Urinary bladder (tissue), 3 donors: ENCODE measurements at regions not wholly inside any gene's neighbourhood (a gene's known extent, or its start where the extent isn't known, plus 50 kb on each side); places are given as distances from the start of the nearest gene placed in this dataset.
"Not testable (repeated sequence)": the region's sequence is repeated elsewhere in the genome, so short reads cannot be mapped to it uniquely, and the experiment has no call there.

Experiments used
- DNase-seq: peaks from one replicate; pipeline ENCODE4 v3.0.0-alpha.2; 2015; ENCODE audit errors: extremely low spot score
- H3K27ac ChIP-seq: one replicate; pipeline ENCODE4 v1.5.1; 2013; ENCODE audit warnings: low read depth, mild to moderate bottlenecking, moderate library complexity
- H3K36me3 ChIP-seq: one replicate; pipeline ENCODE4 v1.6.1; 2013; ENCODE audit warnings: mild to moderate bottlenecking, moderate library complexity; ENCODE audit not compliant: insufficient read depth
- H3K4me1 ChIP-seq: one replicate; pipeline ENCODE4 v1.6.1; 2013; ENCODE audit warnings: mild to moderate bottlenecking, moderate library complexity; ENCODE audit not compliant: insufficient read depth
- H3K4me3 ChIP-seq: one replicate; pipeline ENCODE4 v1.5.1; 2013; ENCODE audit warnings: low read depth, low read length
- WGBS: extraction: QIAGEN DNeasy Blood & Tissue Kit; methylation state at CpG from one replicate; pipeline ENCODE4 v1.1.7; 2013; 5-methylcytosine and 5-hydroxymethylcytosine counted together
- donor health status: healthy with polysubstance abuse.
- donor health status: healthy.

GRCh38 chr2:35463805-35464596 lies 891.6 kb upstream of the CRIM1 start:
- no peak overlapping the region for H3K27ac ChIP-seq
- WGBS: 88% methylated on average over 6 of the region's 6 CpGs
- no peak overlapping the region for H3K4me3 ChIP-seq
- H3K36me3 ChIP-seq: no peaks in the 10 kb centered on the region
- no peaks in the 10 kb centered on the region for H3K4me1 ChIP-seq
- DNase-seq: no peak

- DNase-seq: no peak
- H3K4me3 ChIP-seq: no peak overlapping the region
- H3K4me1 ChIP-seq: no peaks in the 10 kb centered on the region
- H3K36me3 ChIP-seq: no peaks in the 10 kb centered on the region
- no peak overlapping the region for H3K27ac ChIP-seq
- 65% methylated on average over 5 of the region's 5 CpGs for WGBS
These were observed 893.2 kb upstream of the CRIM1 start for GRCh38 chr2:35462226-35462998.

GRCh38 chr2:35461406-35461805 lies 894.2 kb upstream of the CRIM1 start:
- no peak overlapping the region for H3K27ac ChIP-seq
- DNase-seq: no peak
- no peak overlapping the region for H3K4me3 ChIP-seq
- H3K4me1 ChIP-seq: no peaks in the 10 kb centered on the region
- no peaks in the 10 kb centered on the region for H3K36me3 ChIP-seq

- no peaks in the 10 kb centered on the region for H3K4me1 ChIP-seq
- H3K36me3 ChIP-seq: no peaks in the 10 kb centered on the region
- DNase-seq: no peak
- 95% methylated on average over 3 of the region's 3 CpGs for WGBS
- H3K27ac ChIP-seq: no peak overlapping the region
- no peak overlapping the region for H3K4me3 ChIP-seq
These were observed 900.5 kb upstream of the CRIM1 start for GRCh38 chr2:35454966-35455638.

- no peaks in the 10 kb centered on the region for H3K4me1 ChIP-seq
- no peaks in the 10 kb centered on the region for H3K36me3 ChIP-seq
- H3K27ac ChIP-seq: no peak overlapping the region
- DNase-seq: no peak
- H3K4me3 ChIP-seq: no peak overlapping the region
These were observed 907.8 kb upstream of the CRIM1 start for GRCh38 chr2:35447821-35448220.

GRCh38 chr2:35447215-35447614 lies 908.4 kb upstream of the CRIM1 start:
- DNase-seq: no peak

GRCh38 chr2:35443087-35443486 lies 912.5 kb upstream of the CRIM1 start:
- Histone ChIP-seq H3K27ac (no peak overlapping the region), H3K4me1 (no peaks in the 10 kb centered on the region), H3K4me3 (no peak overlapping the region), H3K36me3 (no peaks in the 10 kb centered on the region)
- DNase-seq: no peak

More at GRCh38 chr2:35447215-35447614, 908.4 kb upstream of the CRIM1 start:
- H3K27ac ChIP-seq: no peak overlapping the region
- H3K36me3 ChIP-seq: no peaks in the 10 kb centered on the region
- H3K4me1 ChIP-seq: no peaks in the 10 kb centered on the region
- WGBS: 58% methylated on average over 5 of the region's 5 CpGs
- no peak overlapping the region for H3K4me3 ChIP-seq

- not testable (repeated sequence) for H3K4me3 ChIP-seq, DNase-seq
- 92% methylated on average over 9 of the region's 9 CpGs for WGBS
These were observed 914.0 kb upstream of the CRIM1 start for GRCh38 chr2:35441575-35441974.

GRCh38 chr2:35440308-35440707 lies 915.3 kb upstream of the CRIM1 start:
- DNase-seq, H3K27ac ChIP-seq, H3K4me1 ChIP-seq, H3K36me3 ChIP-seq, H3K4me3 ChIP-seq: not testable (repeated sequence)
- WGBS: 93% methylated on average over 17 of the region's 17 CpGs

More at GRCh38 chr2:35441575-35441974, 914.0 kb upstream of the CRIM1 start:
- not testable (repeated sequence) for H3K4me1 ChIP-seq, H3K27ac ChIP-seq, H3K36me3 ChIP-seq

- WGBS: 86% methylated on average over 5 of the region's 5 CpGs
- not testable (repeated sequence) for H3K4me3 ChIP-seq, DNase-seq, H3K4me1 ChIP-seq, H3K27ac ChIP-seq, H3K36me3 ChIP-seq
These were observed 918.7 kb upstream of the CRIM1 start for GRCh38 chr2:35436893-35437292.

GRCh38 chr2:35428548-35428947 lies 927.0 kb upstream of the CRIM1 start:
- H3K36me3 ChIP-seq: no peaks in the 10 kb centered on the region
- H3K27ac ChIP-seq: no peak overlapping the region
- DNase-seq: no peak
- no peak overlapping the region for H3K4me3 ChIP-seq
- WGBS: 82% methylated on average over 1 of the region's 1 CpG
- H3K4me1 ChIP-seq: no peaks in the 10 kb centered on the region

- Histone ChIP-seq H3K36me3 (no peaks in the 10 kb centered on the region), H3K4me3 (no peak overlapping the region), H3K27ac (no peak overlapping the region), H3K4me1 (no peaks in the 10 kb centered on the region)
- WGBS: 93% methylated on average over 1 of the region's 1 CpG
- DNase-seq: no peak
These were observed 934.1 kb upstream of the CRIM1 start for GRCh38 chr2:35421485-35421884.

- H3K36me3 ChIP-seq: no peaks in the 10 kb centered on the region
- H3K27ac ChIP-seq: no peak overlapping the region
- DNase-seq: no peak
- WGBS: 36% methylated on average over 1 of the region's 1 CpG
- H3K4me3 ChIP-seq: no peak overlapping the region
- H3K4me1 ChIP-seq: no peaks in the 10 kb centered on the region
These were observed 938.3 kb upstream of the CRIM1 start for GRCh38 chr2:35417293-35417692.
